ENCODE measurements at regions not wholly inside any gene's neighbourhood (a gene's known extent, or its start where the extent isn't known, plus 50 kb on each side); places are given as distances from the start of the nearest gene placed in this dataset.

DNA sequence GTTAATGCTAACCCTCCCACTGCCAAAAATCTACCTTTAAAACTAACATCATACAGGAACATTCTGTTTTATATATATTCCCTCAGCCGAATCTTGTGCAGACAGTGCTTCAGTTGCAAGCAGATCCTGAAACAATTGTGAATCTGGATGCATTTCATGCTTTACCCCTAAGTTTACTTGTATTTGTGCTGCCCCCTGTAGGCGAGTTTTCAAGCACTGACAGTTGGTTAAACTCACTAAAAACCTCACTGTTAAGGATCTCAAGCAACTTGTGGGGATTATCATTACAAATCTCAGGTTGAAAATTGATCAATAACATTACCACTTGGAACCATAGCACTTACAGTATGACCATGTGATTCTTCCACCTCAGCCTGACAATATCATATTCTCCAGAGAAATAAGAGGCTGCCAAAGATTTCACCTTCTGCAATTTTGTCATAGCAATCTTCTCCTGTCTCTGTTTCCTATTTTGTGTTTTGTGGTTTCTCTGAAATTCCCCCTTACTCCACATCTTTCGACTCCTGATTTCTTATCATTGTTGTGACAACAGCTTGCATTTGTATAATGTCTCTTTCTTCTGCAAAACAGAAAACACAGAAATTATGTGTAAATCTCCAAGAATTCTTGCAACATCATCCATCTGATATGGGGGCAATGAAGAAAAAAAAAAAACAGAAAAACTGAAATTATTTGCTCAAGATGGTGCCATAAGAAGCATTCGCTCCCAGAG, 354.6 kb upstream of the SETBP1 start:
- TF ChIP-seq, protein P1, sequence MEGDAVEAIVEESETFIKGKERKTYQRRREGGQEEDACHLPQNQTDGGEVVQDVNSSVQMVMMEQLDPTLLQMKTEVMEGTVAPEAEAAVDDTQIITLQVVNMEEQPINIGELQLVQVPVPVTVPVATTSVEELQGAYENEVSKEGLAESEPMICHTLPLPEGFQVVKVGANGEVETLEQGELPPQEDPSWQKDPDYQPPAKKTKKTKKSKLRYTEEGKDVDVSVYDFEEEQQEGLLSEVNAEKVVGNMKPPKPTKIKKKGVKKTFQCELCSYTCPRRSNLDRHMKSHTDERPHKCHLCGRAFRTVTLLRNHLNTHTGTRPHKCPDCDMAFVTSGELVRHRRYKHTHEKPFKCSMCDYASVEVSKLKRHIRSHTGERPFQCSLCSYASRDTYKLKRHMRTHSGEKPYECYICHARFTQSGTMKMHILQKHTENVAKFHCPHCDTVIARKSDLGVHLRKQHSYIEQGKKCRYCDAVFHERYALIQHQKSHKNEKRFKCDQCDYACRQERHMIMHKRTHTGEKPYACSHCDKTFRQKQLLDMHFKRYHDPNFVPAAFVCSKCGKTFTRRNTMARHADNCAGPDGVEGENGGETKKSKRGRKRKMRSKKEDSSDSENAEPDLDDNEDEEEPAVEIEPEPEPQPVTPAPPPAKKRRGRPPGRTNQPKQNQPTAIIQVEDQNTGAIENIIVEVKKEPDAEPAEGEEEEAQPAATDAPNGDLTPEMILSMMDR (IDR thresholded peaks at IDR 0.05; ENCODE audit: insufficient read depth, low read length, poor library complexity, severe bottlenecking) = peak; percentile 76
- DNase-seq (ENCODE audit: low read depth) = no peak
- H3K27me3 ChIP-seq (ENCODE audit: control insufficient read depth, insufficient read depth, low read length) = no peaks in the 10 kb centered on the region
- H3K4me3 ChIP-seq (ENCODE audit: low read depth, low read length) = no peak overlapping the region
- H3K36me3 ChIP-seq (ENCODE audit: control insufficient read depth, insufficient read depth, low read length) = no peaks in the 10 kb centered on the region

DNA sequence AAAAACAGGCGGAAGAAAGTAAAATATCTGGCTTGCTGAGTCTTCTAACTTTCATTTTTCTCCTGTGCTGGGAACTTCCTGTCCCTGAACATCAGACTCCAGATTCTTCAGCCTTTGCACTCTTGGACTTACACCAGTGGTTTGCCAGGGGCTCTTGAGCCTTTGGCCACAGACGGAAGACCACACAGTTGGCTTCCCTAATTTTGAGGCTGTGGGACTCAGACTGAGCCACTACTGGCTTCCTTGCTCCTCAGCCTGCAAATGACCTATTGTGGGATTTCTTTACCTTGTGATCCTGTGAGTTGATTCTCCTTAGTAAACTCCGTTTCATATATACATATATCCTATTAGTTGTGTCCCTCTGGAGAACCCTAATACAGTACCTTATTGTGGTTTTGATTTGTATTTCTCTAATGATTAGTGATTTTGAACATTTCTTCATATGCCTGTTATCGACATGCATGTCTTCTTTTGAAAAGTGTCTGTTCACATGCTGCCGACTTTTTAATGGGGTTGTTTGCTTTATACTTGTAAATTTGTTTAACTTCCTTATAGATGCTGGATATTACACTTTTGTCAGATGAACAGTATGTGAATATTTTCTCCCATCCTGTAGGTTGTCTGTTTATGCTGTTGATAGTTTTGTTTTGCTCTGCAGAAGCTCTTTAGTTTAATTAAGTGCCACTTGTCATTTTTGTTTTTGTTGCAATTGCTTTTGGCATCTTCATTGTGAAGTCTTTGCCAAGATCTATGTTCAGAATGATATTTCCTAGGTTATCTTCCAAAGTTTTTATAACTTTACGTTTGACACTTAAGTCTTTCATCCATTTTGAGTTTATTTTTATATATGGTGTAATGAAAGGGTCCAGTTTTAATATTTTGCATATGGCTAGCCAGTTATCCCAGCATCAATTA, 348.8 kb upstream of the SETBP1 start:
- H3K4me3 ChIP-seq (ENCODE audit: low read depth, low read length) = no peak overlapping the region
- DNase-seq (ENCODE audit: low read depth) = no peak
- H3K36me3 ChIP-seq (ENCODE audit: control insufficient read depth, insufficient read depth, low read length) = no peaks in the 10 kb centered on the region
- no peaks in the 10 kb centered on the region for H3K27me3 ChIP-seq (ENCODE audit: control insufficient read depth, insufficient read depth, low read length)
- TF ChIP-seq, protein P1 (IDR thresholded peaks at IDR 0.05; ENCODE audit: insufficient read depth, low read length, poor library complexity, severe bottlenecking) = no peak

DNA sequence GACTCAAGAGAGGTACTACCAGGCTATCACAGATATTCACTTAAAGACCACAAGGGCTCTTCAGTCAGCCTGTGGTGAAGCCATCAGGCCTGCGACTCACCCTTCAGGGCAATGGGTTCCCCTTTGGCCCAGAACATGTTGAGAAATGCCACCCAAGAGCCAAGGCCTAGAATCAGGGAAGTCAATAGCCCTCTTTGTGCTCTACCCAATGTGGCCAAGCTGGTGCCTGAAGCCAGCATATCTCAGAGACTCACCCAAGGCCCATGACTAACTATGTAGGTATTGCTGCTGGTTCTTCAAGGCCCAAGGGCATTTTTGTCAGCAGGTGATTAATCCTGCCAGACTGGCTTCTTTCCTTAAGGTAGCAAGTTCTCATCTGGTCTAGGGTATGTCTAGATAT, 338.9 kb upstream of the SETBP1 start:
- DNase-seq (ENCODE audit: low read depth) = no peak
- H3K27me3 ChIP-seq (ENCODE audit: control insufficient read depth, insufficient read depth, low read length) = no peaks in the 10 kb centered on the region
- TF ChIP-seq, protein P1 (IDR thresholded peaks at IDR 0.05; ENCODE audit: insufficient read depth, low read length, poor library complexity, severe bottlenecking) = no peak
- H3K36me3 ChIP-seq (ENCODE audit: control insufficient read depth, insufficient read depth, low read length) = no peaks in the 10 kb centered on the region
- H3K4me3 ChIP-seq (ENCODE audit: low read depth, low read length) = no peak overlapping the region

DNA sequence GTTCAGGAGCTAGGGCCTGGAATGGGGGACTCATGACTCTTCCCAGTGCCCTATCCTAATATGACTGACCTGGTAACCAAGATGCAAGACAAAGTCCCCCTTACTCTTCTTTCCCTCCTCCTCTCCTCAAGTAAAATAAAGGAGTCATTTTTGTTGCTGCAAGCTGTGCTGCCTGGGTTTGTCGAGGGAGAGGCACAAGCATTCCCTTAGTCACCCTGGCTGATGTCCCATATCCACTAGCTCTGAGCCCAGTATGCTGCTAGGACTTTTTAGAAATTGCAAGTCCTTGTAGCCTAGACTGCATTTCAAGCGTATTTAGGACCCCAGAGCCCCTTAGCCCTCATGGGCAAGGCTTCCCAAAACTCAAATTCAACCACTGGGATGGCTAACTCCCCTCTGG, 338.5 kb upstream of the SETBP1 start:
- Histone ChIP-seq H3K4me3 (ENCODE audit: low read depth, low read length) (no peak overlapping the region), H3K27me3 (ENCODE audit: control insufficient read depth, insufficient read depth, low read length) (no peaks in the 10 kb centered on the region), H3K36me3 (ENCODE audit: control insufficient read depth, insufficient read depth, low read length) (no peaks in the 10 kb centered on the region)
- TF ChIP-seq, protein P1 (IDR thresholded peaks at IDR 0.05; ENCODE audit: insufficient read depth, low read length, poor library complexity, severe bottlenecking) = no peak
- DNase-seq (ENCODE audit: low read depth) = no peak

DNA sequence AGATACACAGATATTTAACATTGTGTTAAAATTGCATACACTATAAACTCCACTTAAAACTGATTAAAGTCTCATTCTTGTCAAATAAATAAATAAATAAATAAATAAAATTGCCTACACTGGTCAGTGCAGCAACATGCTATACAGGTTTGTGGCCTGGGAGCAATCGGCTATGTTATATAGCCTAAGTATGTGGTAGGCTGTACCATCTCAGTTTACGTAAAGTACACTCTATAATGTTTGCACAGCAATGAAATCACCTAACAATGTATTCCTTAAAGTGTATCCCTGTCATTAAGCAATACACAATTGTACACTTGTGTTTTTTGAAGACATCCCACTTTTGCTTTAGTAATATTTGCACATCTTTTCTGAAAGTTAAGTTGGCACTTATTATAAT, 337.7 kb upstream of the SETBP1 start:
- Histone ChIP-seq H3K36me3 (ENCODE audit: control insufficient read depth, insufficient read depth, low read length) (no peaks in the 10 kb centered on the region), H3K4me3 (ENCODE audit: low read depth, low read length) (no peak overlapping the region), H3K27me3 (ENCODE audit: control insufficient read depth, insufficient read depth, low read length) (no peaks in the 10 kb centered on the region)
- TF ChIP-seq, protein P1 (IDR thresholded peaks at IDR 0.05; ENCODE audit: insufficient read depth, low read length, poor library complexity, severe bottlenecking) = no peak
- no peak for DNase-seq (ENCODE audit: low read depth)

All from kidney epithelial cell (primary cell).